PFSK-1 (cell line): ENCODE measurements at regions not wholly inside any gene's neighbourhood (a gene's known extent, or its start where the extent isn't known, plus 50 kb on each side); places are given as distances from the start of the nearest gene placed in this dataset.

Experiments used
- FOXP2 ChIP-seq: optimal IDR thresholded peaks from 2 replicates; pipeline ENCODE3; 2011; ENCODE audit warnings: borderline replicate concordance, control low read depth, inconsistent platforms; ENCODE audit not compliant: insufficient read depth; ENCODE audit errors: extremely low read length, extremely low read depth
- POLR2AphosphoS5 ChIP-seq: IDR thresholded peaks from 2 replicates; pipeline ENCODE4 v1.6.1; 2012; ENCODE audit warnings: low read depth, mild to moderate bottlenecking, control low read depth, low read length, moderate library complexity
- REST ChIP-seq, 2 experiments: IDR thresholded peaks; 2 replicates each; pipeline versions ENCODE4 v1.6.1 to v1.8.0; 2011 to 2012; ENCODE audit warnings: low read depth in 2 of 2, low read length in 2 of 2, control low read depth in 1 of 2, inconsistent platforms in 1 of 2, mild to moderate bottlenecking in 1 of 2, moderate library complexity in 1 of 2; ENCODE audit not compliant: insufficient read depth in 1 of 2
- SIN3A ChIP-seq: IDR thresholded peaks from 2 replicates; pipeline ENCODE4 v1.6.1; 2012; ENCODE audit warnings: mild to moderate bottlenecking, low read length, moderate library complexity, borderline replicate concordance; ENCODE audit not compliant: insufficient read depth
- TAF1 ChIP-seq: IDR thresholded peaks from 2 replicates; pipeline ENCODE4 v1.6.1; 2012; ENCODE audit warnings: low read length, control low read depth, borderline replicate concordance; ENCODE audit not compliant: insufficient read depth

DNA sequence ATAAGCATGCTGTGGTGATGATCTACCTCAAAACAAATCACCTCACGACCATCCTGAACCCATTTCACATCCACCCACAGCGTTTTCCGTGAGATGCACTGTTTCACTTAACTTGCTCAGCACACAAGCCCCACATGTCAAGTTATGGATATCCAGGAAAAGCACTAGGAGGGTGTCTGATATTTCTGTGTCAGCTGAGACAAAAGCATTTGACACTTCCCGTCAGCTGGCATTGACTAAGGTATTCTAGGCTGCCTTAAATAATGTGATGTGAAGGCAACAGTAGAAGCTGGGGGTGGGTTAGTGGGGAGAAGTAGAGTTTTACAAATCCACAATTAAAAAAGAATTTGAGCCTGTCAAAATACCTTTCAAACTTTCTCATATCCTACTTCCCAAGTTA lies 68.7 kb upstream of the MDFIC start:
- no peak for TF ChIP-seq TAF1
- no peak for TF ChIP-seq POLR2AphosphoS5
- no peak for TF ChIP-seq SIN3A
- no peak for TF ChIP-seq FOXP2
- no peak for TF ChIP-seq REST (IDR thresholded peaks at IDR 0.05; ENCODE audit: insufficient read depth in 1 of 2, low read depth in 2 of 2, low read length in 2 of 2)
